ENCODE measurements at regions not wholly inside any gene's neighbourhood (a gene's known extent, or its start where the extent isn't known, plus 50 kb on each side); places are given as distances from the start of the nearest gene placed in this dataset.

GRCh38 chr14:42112108-42112507 is 505.4 kb downstream of the LRFN5 start:
- TF ChIP-seq, protein P1, sequence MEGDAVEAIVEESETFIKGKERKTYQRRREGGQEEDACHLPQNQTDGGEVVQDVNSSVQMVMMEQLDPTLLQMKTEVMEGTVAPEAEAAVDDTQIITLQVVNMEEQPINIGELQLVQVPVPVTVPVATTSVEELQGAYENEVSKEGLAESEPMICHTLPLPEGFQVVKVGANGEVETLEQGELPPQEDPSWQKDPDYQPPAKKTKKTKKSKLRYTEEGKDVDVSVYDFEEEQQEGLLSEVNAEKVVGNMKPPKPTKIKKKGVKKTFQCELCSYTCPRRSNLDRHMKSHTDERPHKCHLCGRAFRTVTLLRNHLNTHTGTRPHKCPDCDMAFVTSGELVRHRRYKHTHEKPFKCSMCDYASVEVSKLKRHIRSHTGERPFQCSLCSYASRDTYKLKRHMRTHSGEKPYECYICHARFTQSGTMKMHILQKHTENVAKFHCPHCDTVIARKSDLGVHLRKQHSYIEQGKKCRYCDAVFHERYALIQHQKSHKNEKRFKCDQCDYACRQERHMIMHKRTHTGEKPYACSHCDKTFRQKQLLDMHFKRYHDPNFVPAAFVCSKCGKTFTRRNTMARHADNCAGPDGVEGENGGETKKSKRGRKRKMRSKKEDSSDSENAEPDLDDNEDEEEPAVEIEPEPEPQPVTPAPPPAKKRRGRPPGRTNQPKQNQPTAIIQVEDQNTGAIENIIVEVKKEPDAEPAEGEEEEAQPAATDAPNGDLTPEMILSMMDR (IDR thresholded peaks at IDR 0.05; ENCODE audit: low read depth, low read length), result no peak
- TF ChIP-seq POLR2A (IDR thresholded peaks at IDR 0.05; ENCODE audit: extremely low read depth, insufficient read length), result no peak
- TF ChIP-seq MAX (IDR thresholded peaks at IDR 0.05; ENCODE audit: low read depth, low read length), result no peak
- TF ChIP-seq MYC (IDR thresholded peaks at IDR 0.05; ENCODE audit: low read depth, low read length), result no peak

Measured in NB4 (cell line).